CD8-positive, alpha-beta memory T cell (primary cell): ENCODE measurements at regions not wholly inside any gene's neighbourhood (a gene's known extent, or its start where the extent isn't known, plus 50 kb on each side); places are given as distances from the start of the nearest gene placed in this dataset.
"Not testable (repeated sequence)": the region's sequence is repeated elsewhere in the genome, so short reads cannot be mapped to it uniquely, and the experiment has no call there.

Experiments used
- CTCF ChIA-PET: fragments of 350-600 bp; sonication (Branson Sonifier 250); formaldehyde crosslinking; loops from one replicate; lab custom pipeline; 2021; ENCODE audit warnings: antibody characterized with exemption; lab: Charles Lee
- POLR2A ChIA-PET: fragments of 350-600 bp; sonication (Branson Sonifier 250); formaldehyde crosslinking; loops from one replicate; lab custom pipeline; 2021; ENCODE audit warnings: antibody characterized with exemption; lab: Charles Lee
- DNase-seq, 5 donors: peaks; one replicate each; pipeline versions ENCODE4 v3.0.0 to v3.0.0-alpha.2; 2020 to 2022; ENCODE audit warnings: mixed read lengths in 1 of 5
- H3K27ac ChIP-seq: one replicate; pipeline ENCODE4 v1.7.0; 2013; ENCODE audit warnings: low read depth, mild to moderate bottlenecking, low read length, moderate library complexity
- H3K27me3 ChIP-seq: 2 replicates; pipeline ENCODE4 v1.7.0; 2013; ENCODE audit warnings: low read length, mild to moderate bottlenecking; ENCODE audit not compliant: insufficient read depth, poor library complexity, severe bottlenecking
- H3K36me3 ChIP-seq: 2 replicates; pipeline ENCODE4 v1.7.0; 2013; ENCODE audit warnings: mild to moderate bottlenecking, low read length, moderate library complexity; ENCODE audit not compliant: insufficient read depth
- H3K4me1 ChIP-seq: 2 replicates; pipeline ENCODE4 v1.7.0; 2013; ENCODE audit warnings: mild to moderate bottlenecking, low read length, moderate library complexity; ENCODE audit not compliant: insufficient read depth
- H3K4me3 ChIP-seq: 2 replicates; pipeline ENCODE4 v1.7.0; 2013; ENCODE audit warnings: mild to moderate bottlenecking, low read length
- H3K9me3 ChIP-seq: 2 replicates; pipeline ENCODE4 v1.7.0; 2013; ENCODE audit warnings: mild to moderate bottlenecking, low read length
- H3K27ac Mint-ChIP-seq, 8 donors: one replicate each; pipeline ENCODE4 v1.8.0; 2020 to 2021; ENCODE audit warnings: mixed read lengths in 8 of 8, mild to moderate bottlenecking in 6 of 8, inconsistent platforms in 3 of 8, moderate library complexity in 3 of 8
- H3K27me3 Mint-ChIP-seq, 2 donors: one replicate each; pipeline ENCODE4 v1.8.0; 2020 to 2021; ENCODE audit warnings: mixed read lengths in 2 of 2, mild to moderate bottlenecking in 1 of 2, moderate library complexity in 1 of 2
- H3K36me3 Mint-ChIP-seq, 3 donors: one replicate each; pipeline ENCODE4 v1.8.0; 2020 to 2021; ENCODE audit warnings: mixed read lengths in 3 of 3, inconsistent platforms in 1 of 3, mild to moderate bottlenecking in 1 of 3
- H3K4me1 Mint-ChIP-seq, 3 donors: one replicate each; pipeline ENCODE4 v1.8.0; 2020 to 2021; ENCODE audit warnings: mixed read lengths in 3 of 3, inconsistent platforms in 1 of 3, mild to moderate bottlenecking in 1 of 3
- H3K4me3 Mint-ChIP-seq, 7 donors: one replicate each; pipeline ENCODE4 v1.8.0; 2020 to 2021; ENCODE audit warnings: mixed read lengths in 7 of 7, mild to moderate bottlenecking in 6 of 7, moderate library complexity in 4 of 7, inconsistent platforms in 2 of 7
- H3K9me3 Mint-ChIP-seq, 5 donors: one replicate each; pipeline ENCODE4 v1.8.0; 2020 to 2022; ENCODE audit warnings: mixed read lengths in 5 of 5, mild to moderate bottlenecking in 3 of 5, moderate library complexity in 2 of 5, inconsistent platforms in 1 of 5

DNA sequence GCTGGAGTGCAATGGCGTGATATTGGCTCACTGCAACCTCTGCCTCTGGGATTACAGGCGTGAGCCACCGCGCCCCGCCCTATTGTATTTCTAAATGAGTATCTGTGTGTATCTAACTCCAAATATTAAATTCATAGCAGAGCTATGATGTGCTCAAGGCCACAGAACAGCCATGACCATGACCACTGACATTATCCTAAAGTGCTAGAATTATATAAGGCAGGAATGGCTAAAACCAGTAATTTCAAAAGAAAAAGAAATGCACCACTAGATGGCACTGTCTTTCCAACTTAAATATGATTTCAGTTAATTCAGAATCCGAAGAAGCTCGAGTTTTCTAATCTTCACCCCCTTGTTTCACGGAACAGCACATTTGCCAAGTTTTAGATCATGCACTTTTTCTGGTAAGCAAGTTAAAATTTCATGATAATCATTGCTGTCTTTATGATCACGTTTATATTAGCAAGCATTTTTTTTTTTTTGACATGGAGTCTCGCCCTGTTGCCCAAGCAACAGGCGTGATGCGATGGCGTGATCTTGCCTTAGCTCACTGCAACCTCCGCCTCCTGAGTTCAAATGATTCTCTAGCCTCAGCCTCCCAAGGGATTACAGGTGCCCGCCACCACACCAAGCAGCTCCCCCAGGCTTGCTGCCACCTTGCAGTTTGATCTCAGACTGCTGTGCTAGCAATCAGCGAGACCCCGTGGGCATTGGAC lies 65.3 kb downstream of the OR13A1 start:
- H3K27ac ChIP-seq = no peak overlapping the region
- H3K4me3 ChIP-seq = no peak overlapping the region

GRCh38 chr10:45250694-45251075 lies 64.7 kb downstream of the OR13A1 start:
- H3K4me1 Mint-ChIP-seq, H3K27ac Mint-ChIP-seq, H3K9me3 Mint-ChIP-seq, H3K27me3 ChIP-seq, H3K4me1 ChIP-seq, H3K9me3 ChIP-seq, H3K4me3 Mint-ChIP-seq, H3K36me3 Mint-ChIP-seq, H3K36me3 ChIP-seq, H3K4me3 ChIP-seq, DNase-seq, H3K27ac ChIP-seq: not testable (repeated sequence)
- POLR2A ChIA-PET = interaction anchor here (0.6 kb wide), 1 partner anchor 1265 kb away, joined by 3 read pairs; no protein-coding TSS in a partner anchor
- CTCF ChIA-PET = interaction anchor here (0.8 to 1.5 kb wide), 5 partner anchors 10 to 215 kb away, joined by 3 to 7 read pairs (median 5); no protein-coding TSS in a partner anchor
- peaks cover 4 to 12% of the 10 kb centered on the region in 2 donors for H3K27me3 Mint-ChIP-seq

More for the DNA sequence above, 65.3 kb downstream of the OR13A1 start:
- H3K36me3 ChIP-seq = no peaks in the 10 kb centered on the region
- no peaks in the 10 kb centered on the region for H3K4me1 ChIP-seq
- Mint-ChIP-seq H3K36me3 (no peaks in the 10 kb centered on the region), H3K4me3 (peak overlapping the region in 3 of 7 donors; percentile 13 to 65 (median 38)), H3K27ac (no peak overlapping the region), H3K9me3 (no peaks in the 10 kb centered on the region), H3K27me3 (peaks cover 4 to 12% of the 10 kb centered on the region in 2 donors), H3K4me1 (peaks cover 5 to 6% (median 5%) of the 10 kb centered on the region in 3 donors)
- ChIA-PET CTCF (interaction anchor here (0.8 to 1.5 kb wide), 6 partner anchors 9 to 215 kb away, joined by 3 to 7 read pairs (median 4); no protein-coding TSS in a partner anchor), POLR2A (interaction anchor here (0.6 to 0.8 kb wide), 2 partner anchors 21 to 1266 kb away, joined by 3 read pairs; no protein-coding TSS in a partner anchor)
- H3K27me3 ChIP-seq = no peaks in the 10 kb centered on the region
- DNase-seq = peak in 2 of 5 donors; percentile 45 to 62
- H3K9me3 ChIP-seq = no peaks in the 10 kb centered on the region
